ENCODE measurements at regions not wholly inside any gene's neighbourhood (a gene's known extent, or its start where the extent isn't known, plus 50 kb on each side); places are given as distances from the start of the nearest gene placed in this dataset.

DNA sequence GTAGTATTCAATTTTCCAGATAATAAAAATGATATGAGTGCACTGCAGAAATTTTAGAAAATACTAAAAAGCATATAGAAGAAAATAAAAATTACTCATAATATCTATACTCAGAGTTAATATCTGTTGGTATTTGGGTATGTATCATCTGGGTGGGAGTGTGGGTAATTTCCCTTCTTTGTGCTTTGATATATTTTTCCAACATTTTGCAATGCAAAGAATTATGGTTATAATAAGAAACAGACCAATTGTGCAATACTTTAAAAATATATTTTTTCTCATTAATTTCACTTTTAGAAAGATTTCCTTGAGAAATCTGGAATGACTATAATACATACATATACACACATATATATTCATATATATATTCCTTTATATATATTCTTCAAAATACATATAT is 665.7 kb downstream of the ADGRL2 start:
- Histone ChIP-seq H3K36me3 (no peaks in the 10 kb centered on the region), H3K4me3 (no peak overlapping the region), H3K4me1 (peaks cover 0 to 27% (median 0%) of the 10 kb centered on the region in 12 donors), H3K9me3 (no peaks in the 10 kb centered on the region), H3K27ac (no peak overlapping the region), H3K27me3 (no peaks in the 10 kb centered on the region)
- ATAC-seq = no peak
- no peak for TF ChIP-seq POLR2A (IDR thresholded peaks at IDR 0.05)
- TF ChIP-seq, protein P1, sequence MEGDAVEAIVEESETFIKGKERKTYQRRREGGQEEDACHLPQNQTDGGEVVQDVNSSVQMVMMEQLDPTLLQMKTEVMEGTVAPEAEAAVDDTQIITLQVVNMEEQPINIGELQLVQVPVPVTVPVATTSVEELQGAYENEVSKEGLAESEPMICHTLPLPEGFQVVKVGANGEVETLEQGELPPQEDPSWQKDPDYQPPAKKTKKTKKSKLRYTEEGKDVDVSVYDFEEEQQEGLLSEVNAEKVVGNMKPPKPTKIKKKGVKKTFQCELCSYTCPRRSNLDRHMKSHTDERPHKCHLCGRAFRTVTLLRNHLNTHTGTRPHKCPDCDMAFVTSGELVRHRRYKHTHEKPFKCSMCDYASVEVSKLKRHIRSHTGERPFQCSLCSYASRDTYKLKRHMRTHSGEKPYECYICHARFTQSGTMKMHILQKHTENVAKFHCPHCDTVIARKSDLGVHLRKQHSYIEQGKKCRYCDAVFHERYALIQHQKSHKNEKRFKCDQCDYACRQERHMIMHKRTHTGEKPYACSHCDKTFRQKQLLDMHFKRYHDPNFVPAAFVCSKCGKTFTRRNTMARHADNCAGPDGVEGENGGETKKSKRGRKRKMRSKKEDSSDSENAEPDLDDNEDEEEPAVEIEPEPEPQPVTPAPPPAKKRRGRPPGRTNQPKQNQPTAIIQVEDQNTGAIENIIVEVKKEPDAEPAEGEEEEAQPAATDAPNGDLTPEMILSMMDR (IDR thresholded peaks at IDR 0.05) = no peak
- no peak for DNase-seq
- intact Hi-C loops (cut with DNase I) = no loop called here

GRCh38 chr1:82465024-82465423 is 664.3 kb downstream of the ADGRL2 start:
- intact Hi-C loops (cut with DNase I) = no loop called here
- no peak for DNase-seq
- H3K27ac ChIP-seq = peak overlapping the region in 2 of 12 donors; percentile 6 to 27
- ATAC-seq = no peak
- TF ChIP-seq, protein P1 (IDR thresholded peaks at IDR 0.05) = no peak
- TF ChIP-seq POLR2A (IDR thresholded peaks at IDR 0.05) = no peak
- no peaks in the 10 kb centered on the region for H3K27me3 ChIP-seq
- no peaks in the 10 kb centered on the region for H3K9me3 ChIP-seq
- H3K36me3 ChIP-seq = no peaks in the 10 kb centered on the region
- WGBS, 4 donors = 71 to 79% (median 71%) methylated on average over 3 of the region's 3 CpGs
- H3K4me3 ChIP-seq = no peak overlapping the region
- peaks cover 0 to 27% (median 0%) of the 10 kb centered on the region in 12 donors for H3K4me1 ChIP-seq

GRCh38 chr1:82464362-82465001 is 663.7 kb downstream of the ADGRL2 start:
- intact Hi-C loops (cut with DNase I) = no loop called here
- 61 to 66% (median 62%) methylated on average over 3 of the region's 3 CpGs for WGBS, 4 donors
- TF ChIP-seq, protein P1 (IDR thresholded peaks at IDR 0.05) = no peak
- TF ChIP-seq POLR2A (IDR thresholded peaks at IDR 0.05) = no peak
- Histone ChIP-seq H3K27ac (peak overlapping the region in 1 of 12 donors; percentile 6), H3K36me3 (no peaks in the 10 kb centered on the region), H3K4me1 (peaks cover 0 to 27% (median 0%) of the 10 kb centered on the region in 12 donors), H3K9me3 (no peaks in the 10 kb centered on the region), H3K27me3 (no peaks in the 10 kb centered on the region), H3K4me3 (no peak overlapping the region)
- DNase-seq (peak in 4 of 5 donors; percentile 24 to 44 (median 29)), ATAC-seq (peak in 1 of 4 donors; percentile 47)

GRCh38 chr1:82463951-82464350 is 663.2 kb downstream of the ADGRL2 start:
- no peak for TF ChIP-seq POLR2A (IDR thresholded peaks at IDR 0.05)
- TF ChIP-seq, protein P1 (IDR thresholded peaks at IDR 0.05) = no peak
- no peak overlapping the region for H3K4me3 ChIP-seq

More at GRCh38 chr1:82463951-82464350, 663.2 kb downstream of the ADGRL2 start:
- no peaks in the 10 kb centered on the region for H3K27me3 ChIP-seq
- H3K4me1 ChIP-seq = peaks cover 0 to 27% (median 0%) of the 10 kb centered on the region in 12 donors
- intact Hi-C loops (cut with DNase I) = no loop called here
- no peaks in the 10 kb centered on the region for H3K9me3 ChIP-seq
- no peaks in the 10 kb centered on the region for H3K36me3 ChIP-seq
- ATAC-seq (no peak), DNase-seq (no peak)
- WGBS, 4 donors = 88 to 95% (median 91%) methylated on average over 1 of the region's 1 CpG
- no peak overlapping the region for H3K27ac ChIP-seq
